H1 (cell line): ENCODE measurements at regions not wholly inside any gene's neighbourhood (a gene's known extent, or its start where the extent isn't known, plus 50 kb on each side); places are given as distances from the start of the nearest gene placed in this dataset.

Experiments
- BACH1 ChIP-seq: IDR thresholded peaks from 2 replicates; pipeline ENCODE4 v1.6.1; 2012; ENCODE audit warnings: low read length, improper control_type of control experiment
- CHD2 ChIP-seq: IDR thresholded peaks from 2 replicates; pipeline ENCODE4 v1.6.1; 2012; ENCODE audit warnings: low read length, improper control_type of control experiment
- TAF7 ChIP-seq: optimal IDR thresholded peaks from 2 replicates; pipeline ENCODE3; 2011; ENCODE audit warnings: low read depth, mild to moderate bottlenecking, inconsistent platforms, low read length, moderate library complexity, borderline replicate concordance
- TF ChIP-seq, protein P1 (sequence below): fragments of 300-600 bp; sonication (generic); IDR thresholded peaks from 2 replicates; pipeline ENCODE4 v1.7.1; 2012; ENCODE audit warnings: low read length, moderate library complexity, mild to moderate bottlenecking, inconsistent platforms; ENCODE audit not compliant: insufficient replicate concordance
- TF ChIP-seq, protein P2 (sequence below): IDR thresholded peaks from 2 replicates; pipeline ENCODE4 v1.6.1; 2012; ENCODE audit warnings: inconsistent platforms

DNA sequence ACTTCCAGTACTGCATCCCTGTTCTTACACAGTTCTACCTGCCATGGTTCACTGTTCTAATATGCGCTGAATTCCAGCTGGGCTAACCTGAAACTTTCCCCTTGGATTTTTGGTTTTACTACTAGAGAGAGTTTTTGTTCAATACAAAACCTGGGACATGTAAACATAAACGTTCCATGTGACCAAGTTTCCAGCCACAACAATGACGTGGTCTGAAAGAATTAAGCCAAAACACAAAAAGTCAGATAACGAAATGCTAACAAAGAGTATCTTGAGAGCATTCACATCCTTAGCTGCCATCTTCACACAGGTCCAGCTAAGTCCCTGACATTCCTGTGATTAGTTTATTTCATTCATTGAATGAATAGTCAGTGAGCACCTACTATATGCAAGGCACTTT lies 467.0 kb upstream of the PKDCC start (continued):
- TF ChIP-seq, protein P1, sequence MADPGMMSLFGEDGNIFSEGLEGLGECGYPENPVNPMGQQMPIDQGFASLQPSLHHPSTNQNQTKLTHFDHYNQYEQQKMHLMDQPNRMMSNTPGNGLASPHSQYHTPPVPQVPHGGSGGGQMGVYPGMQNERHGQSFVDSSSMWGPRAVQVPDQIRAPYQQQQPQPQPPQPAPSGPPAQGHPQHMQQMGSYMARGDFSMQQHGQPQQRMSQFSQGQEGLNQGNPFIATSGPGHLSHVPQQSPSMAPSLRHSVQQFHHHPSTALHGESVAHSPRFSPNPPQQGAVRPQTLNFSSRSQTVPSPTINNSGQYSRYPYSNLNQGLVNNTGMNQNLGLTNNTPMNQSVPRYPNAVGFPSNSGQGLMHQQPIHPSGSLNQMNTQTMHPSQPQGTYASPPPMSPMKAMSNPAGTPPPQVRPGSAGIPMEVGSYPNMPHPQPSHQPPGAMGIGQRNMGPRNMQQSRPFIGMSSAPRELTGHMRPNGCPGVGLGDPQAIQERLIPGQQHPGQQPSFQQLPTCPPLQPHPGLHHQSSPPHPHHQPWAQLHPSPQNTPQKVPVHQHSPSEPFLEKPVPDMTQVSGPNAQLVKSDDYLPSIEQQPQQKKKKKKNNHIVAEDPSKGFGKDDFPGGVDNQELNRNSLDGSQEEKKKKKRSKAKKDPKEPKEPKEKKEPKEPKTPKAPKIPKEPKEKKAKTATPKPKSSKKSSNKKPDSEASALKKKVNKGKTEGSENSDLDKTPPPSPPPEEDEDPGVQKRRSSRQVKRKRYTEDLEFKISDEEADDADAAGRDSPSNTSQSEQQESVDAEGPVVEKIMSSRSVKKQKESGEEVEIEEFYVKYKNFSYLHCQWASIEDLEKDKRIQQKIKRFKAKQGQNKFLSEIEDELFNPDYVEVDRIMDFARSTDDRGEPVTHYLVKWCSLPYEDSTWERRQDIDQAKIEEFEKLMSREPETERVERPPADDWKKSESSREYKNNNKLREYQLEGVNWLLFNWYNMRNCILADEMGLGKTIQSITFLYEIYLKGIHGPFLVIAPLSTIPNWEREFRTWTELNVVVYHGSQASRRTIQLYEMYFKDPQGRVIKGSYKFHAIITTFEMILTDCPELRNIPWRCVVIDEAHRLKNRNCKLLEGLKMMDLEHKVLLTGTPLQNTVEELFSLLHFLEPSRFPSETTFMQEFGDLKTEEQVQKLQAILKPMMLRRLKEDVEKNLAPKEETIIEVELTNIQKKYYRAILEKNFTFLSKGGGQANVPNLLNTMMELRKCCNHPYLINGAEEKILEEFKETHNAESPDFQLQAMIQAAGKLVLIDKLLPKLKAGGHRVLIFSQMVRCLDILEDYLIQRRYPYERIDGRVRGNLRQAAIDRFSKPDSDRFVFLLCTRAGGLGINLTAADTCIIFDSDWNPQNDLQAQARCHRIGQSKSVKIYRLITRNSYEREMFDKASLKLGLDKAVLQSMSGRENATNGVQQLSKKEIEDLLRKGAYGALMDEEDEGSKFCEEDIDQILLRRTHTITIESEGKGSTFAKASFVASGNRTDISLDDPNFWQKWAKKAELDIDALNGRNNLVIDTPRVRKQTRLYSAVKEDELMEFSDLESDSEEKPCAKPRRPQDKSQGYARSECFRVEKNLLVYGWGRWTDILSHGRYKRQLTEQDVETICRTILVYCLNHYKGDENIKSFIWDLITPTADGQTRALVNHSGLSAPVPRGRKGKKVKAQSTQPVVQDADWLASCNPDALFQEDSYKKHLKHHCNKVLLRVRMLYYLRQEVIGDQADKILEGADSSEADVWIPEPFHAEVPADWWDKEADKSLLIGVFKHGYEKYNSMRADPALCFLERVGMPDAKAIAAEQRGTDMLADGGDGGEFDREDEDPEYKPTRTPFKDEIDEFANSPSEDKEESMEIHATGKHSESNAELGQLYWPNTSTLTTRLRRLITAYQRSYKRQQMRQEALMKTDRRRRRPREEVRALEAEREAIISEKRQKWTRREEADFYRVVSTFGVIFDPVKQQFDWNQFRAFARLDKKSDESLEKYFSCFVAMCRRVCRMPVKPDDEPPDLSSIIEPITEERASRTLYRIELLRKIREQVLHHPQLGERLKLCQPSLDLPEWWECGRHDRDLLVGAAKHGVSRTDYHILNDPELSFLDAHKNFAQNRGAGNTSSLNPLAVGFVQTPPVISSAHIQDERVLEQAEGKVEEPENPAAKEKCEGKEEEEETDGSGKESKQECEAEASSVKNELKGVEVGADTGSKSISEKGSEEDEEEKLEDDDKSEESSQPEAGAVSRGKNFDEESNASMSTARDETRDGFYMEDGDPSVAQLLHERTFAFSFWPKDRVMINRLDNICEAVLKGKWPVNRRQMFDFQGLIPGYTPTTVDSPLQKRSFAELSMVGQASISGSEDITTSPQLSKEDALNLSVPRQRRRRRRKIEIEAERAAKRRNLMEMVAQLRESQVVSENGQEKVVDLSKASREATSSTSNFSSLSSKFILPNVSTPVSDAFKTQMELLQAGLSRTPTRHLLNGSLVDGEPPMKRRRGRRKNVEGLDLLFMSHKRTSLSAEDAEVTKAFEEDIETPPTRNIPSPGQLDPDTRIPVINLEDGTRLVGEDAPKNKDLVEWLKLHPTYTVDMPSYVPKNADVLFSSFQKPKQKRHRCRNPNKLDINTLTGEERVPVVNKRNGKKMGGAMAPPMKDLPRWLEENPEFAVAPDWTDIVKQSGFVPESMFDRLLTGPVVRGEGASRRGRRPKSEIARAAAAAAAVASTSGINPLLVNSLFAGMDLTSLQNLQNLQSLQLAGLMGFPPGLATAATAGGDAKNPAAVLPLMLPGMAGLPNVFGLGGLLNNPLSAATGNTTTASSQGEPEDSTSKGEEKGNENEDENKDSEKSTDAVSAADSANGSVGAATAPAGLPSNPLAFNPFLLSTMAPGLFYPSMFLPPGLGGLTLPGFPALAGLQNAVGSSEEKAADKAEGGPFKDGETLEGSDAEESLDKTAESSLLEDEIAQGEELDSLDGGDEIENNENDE: no peak
- TF ChIP-seq TAF7 (no peak), CHD2 (no peak), BACH1 (no peak)
- TF ChIP-seq, protein P2, sequence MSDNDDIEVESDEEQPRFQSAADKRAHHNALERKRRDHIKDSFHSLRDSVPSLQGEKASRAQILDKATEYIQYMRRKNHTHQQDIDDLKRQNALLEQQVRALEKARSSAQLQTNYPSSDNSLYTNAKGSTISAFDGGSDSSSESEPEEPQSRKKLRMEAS: no peak
